GM12878 (cell line): ENCODE measurements at regions not wholly inside any gene's neighbourhood (a gene's known extent, or its start where the extent isn't known, plus 50 kb on each side); places are given as distances from the start of the nearest gene placed in this dataset.

Experiments used
- MEF2A ChIP-seq: IDR thresholded peaks from 2 replicates; pipeline ENCODE4 v1.6.1; 2011; ENCODE audit warnings: low read depth, mild to moderate bottlenecking, low read length, moderate library complexity; ENCODE audit not compliant: insufficient read depth
- MEF2B ChIP-seq: fragments of 450-650 bp; IDR thresholded peaks from 2 replicates; pipeline ENCODE4 v1.6.1; 2018; ENCODE audit warnings: mild to moderate bottlenecking, moderate library complexity; ENCODE audit not compliant: partially characterized antibody, poor library complexity, severe bottlenecking
- POLR2A ChIP-seq: IDR thresholded peaks from 2 replicates; pipeline ENCODE4 v1.6.1; 2011; ENCODE audit warnings: low read depth, mild to moderate bottlenecking, low read length
- TAF1 ChIP-seq: IDR thresholded peaks from 2 replicates; pipeline ENCODE4 v1.6.1; 2011; ENCODE audit warnings: mild to moderate bottlenecking, low read depth, low read length, borderline replicate concordance
- TCF12 ChIP-seq: IDR thresholded peaks from 2 replicates; pipeline ENCODE4 v1.6.1; 2011; ENCODE audit warnings: low read depth, mild to moderate bottlenecking, low read length
- TF ChIP-seq, protein P1 (sequence below), 3 experiments: IDR thresholded peaks in 2 of 3; conservative IDR thresholded peaks in 1 of 3; 2 replicates each; pipeline ENCODE4 v1.5.1; 2011; ENCODE audit warnings: low read depth in 3 of 3, low read length in 3 of 3, mild to moderate bottlenecking in 3 of 3, control low read depth in 2 of 3, moderate library complexity in 2 of 3, inconsistent platforms in 1 of 3, mixed read lengths in 1 of 3; ENCODE audit not compliant: control insufficient read depth in 2 of 3, insufficient read depth in 1 of 3; ENCODE audit errors: extremely low read depth in 1 of 3

DNA sequence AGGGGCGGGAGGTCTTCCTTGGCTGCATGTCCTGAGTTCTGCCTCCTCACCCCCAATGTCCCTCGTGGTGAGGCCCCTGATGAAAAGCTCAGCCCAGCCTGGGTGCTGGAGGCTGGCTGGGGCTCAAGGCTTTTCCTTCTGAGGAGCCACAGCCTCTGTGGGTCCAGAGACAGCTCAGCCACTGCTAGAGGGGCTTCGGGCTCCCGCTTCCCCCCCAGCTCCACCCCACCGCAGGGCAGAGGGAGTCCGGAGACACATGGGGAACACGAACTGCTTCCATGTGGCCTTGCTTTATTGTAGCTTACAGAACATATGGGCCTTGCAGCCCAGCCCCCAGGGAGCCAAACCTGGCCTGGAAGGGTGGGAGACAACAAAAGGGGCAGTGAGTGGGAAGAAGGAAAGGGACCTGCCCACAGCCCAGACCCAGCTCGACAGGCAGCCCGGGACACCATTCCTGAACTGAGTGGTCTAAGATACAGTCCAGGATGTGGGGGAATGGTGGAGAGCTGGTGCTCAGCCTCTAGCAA lies 89.9 kb upstream of the NKX1-1 start:
- TF ChIP-seq TCF12: no peak
- no peak for TF ChIP-seq MEF2A
- TF ChIP-seq TAF1: no peak
- TF ChIP-seq POLR2A: no peak
- TF ChIP-seq, protein P1, sequence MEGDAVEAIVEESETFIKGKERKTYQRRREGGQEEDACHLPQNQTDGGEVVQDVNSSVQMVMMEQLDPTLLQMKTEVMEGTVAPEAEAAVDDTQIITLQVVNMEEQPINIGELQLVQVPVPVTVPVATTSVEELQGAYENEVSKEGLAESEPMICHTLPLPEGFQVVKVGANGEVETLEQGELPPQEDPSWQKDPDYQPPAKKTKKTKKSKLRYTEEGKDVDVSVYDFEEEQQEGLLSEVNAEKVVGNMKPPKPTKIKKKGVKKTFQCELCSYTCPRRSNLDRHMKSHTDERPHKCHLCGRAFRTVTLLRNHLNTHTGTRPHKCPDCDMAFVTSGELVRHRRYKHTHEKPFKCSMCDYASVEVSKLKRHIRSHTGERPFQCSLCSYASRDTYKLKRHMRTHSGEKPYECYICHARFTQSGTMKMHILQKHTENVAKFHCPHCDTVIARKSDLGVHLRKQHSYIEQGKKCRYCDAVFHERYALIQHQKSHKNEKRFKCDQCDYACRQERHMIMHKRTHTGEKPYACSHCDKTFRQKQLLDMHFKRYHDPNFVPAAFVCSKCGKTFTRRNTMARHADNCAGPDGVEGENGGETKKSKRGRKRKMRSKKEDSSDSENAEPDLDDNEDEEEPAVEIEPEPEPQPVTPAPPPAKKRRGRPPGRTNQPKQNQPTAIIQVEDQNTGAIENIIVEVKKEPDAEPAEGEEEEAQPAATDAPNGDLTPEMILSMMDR (IDR thresholded peaks at IDR 0.05 in 2 of 3, conservative IDR thresholded peaks at IDR 0.05 in 1 of 3; ENCODE audit: control insufficient read depth in 2 of 3, extremely low read depth in 1 of 3, insufficient read depth in 1 of 3, low read depth in 3 of 3, low read length in 3 of 3): no peak
- no peak for TF ChIP-seq MEF2B
